PC-3 (cell line): ENCODE measurements at regions not wholly inside any gene's neighbourhood (a gene's known extent, or its start where the extent isn't known, plus 50 kb on each side); places are given as distances from the start of the nearest gene placed in this dataset.

Experiments used
- ATAC-seq: fragments of 200-7000 bp; cut with Tn5 transposase; 2 replicates; pipeline ENCODE4 v1.9.1; 2020; ENCODE audit warnings: mild to moderate bottlenecking, moderate library complexity
- BruUV-seq: library from RNA; stranded (reverse); fragments of 400-500 nt; replicated peaks from 2 replicates; lab custom pipeline; 2021; lab: Mats Ljungman, UMichigan
- CTCF ChIA-PET: fragments of 300-600 bp; sonication (Branson Sonifier 250); formaldehyde crosslinking; loops from one replicate; lab custom pipeline; 2022; ENCODE audit warnings: antibody characterized with exemption; lab: Charles Lee
- POLR2A ChIA-PET: fragments of 300-600 bp; sonication (Branson Sonifier 250); formaldehyde crosslinking; loops from one replicate; lab custom pipeline; 2022; ENCODE audit warnings: antibody characterized with exemption; ENCODE audit not compliant: unreplicated experiment; lab: Charles Lee
- DNase-seq: peaks from one replicate; pipeline ENCODE4 v3.0.0-alpha.2; 2015
- H2AFZ ChIP-seq: fragments of 300-600 bp; sonication (generic); 2 replicates; pipeline ENCODE4 v1.6.0; 2016; ENCODE audit warnings: antibody characterized with exemption, low read length
- H3F3A ChIP-seq: fragments of 300-600 bp; sonication (generic); one replicate; pipeline ENCODE4 v1.6.0; 2017; ENCODE audit warnings: antibody characterized with exemption, low read length, control low read depth, mild to moderate bottlenecking; ENCODE audit not compliant: unreplicated experiment
- H3K27ac ChIP-seq: fragments of 300-600 bp; sonication (generic); 2 replicates; pipeline ENCODE4 v1.5.1; 2016; ENCODE audit warnings: mild to moderate bottlenecking, low read length
- H3K27me3 ChIP-seq: fragments of 300-600 bp; sonication (generic); 2 replicates; pipeline ENCODE4 v1.6.1; 2016; ENCODE audit warnings: low read length, mixed read lengths
- H3K36me3 ChIP-seq: fragments of 300-600 bp; sonication (generic); 2 replicates; pipeline ENCODE4 v1.6.1; 2016; ENCODE audit warnings: low read depth, mixed run types, low read length, mixed read lengths
- H3K4me1 ChIP-seq: fragments of 300-600 bp; sonication (generic); 2 replicates; pipeline ENCODE4 v1.5.1; 2016; ENCODE audit warnings: low read length; ENCODE audit not compliant: insufficient read depth
- H3K4me2 ChIP-seq: fragments of 300-600 bp; sonication (generic); 2 replicates; pipeline ENCODE4 v1.6.0; 2016; ENCODE audit warnings: low read length
- H3K4me3 ChIP-seq: fragments of 300-600 bp; sonication (generic); 2 replicates; pipeline ENCODE4 v1.5.1; 2016; ENCODE audit warnings: mild to moderate bottlenecking, low read length, mixed read lengths
- H3K79me2 ChIP-seq: fragments of 300-600 bp; sonication (generic); 2 replicates; pipeline ENCODE4 v1.6.1; 2017; ENCODE audit warnings: low read length, mixed read lengths
- H3K9ac ChIP-seq: fragments of 300-600 bp; sonication (generic); 2 replicates; pipeline ENCODE4 v1.6.0; 2016; ENCODE audit warnings: mild to moderate bottlenecking, low read length
- H3K9me2 ChIP-seq: fragments of 300-600 bp; sonication (generic); replicated peaks from 2 replicates; pipeline ENCODE4 v1.6.1; 2016; ENCODE audit warnings: mixed run types, low read length, mixed read lengths
- H3K9me3 ChIP-seq: fragments of 300-600 bp; sonication (generic); 2 replicates; pipeline ENCODE4 v1.6.1; 2016; ENCODE audit warnings: low read length, mixed read lengths
- H4K20me1 ChIP-seq: fragments of 300-600 bp; sonication (generic); 2 replicates; pipeline ENCODE4 v1.6.1; 2016; ENCODE audit warnings: low read length, mixed read lengths
- EZH2 ChIP-seq: fragments of 300-600 bp; sonication (generic); IDR thresholded peaks from one replicate; pipeline ENCODE4 v1.6.1; 2017; ENCODE audit warnings: antibody characterized with exemption, mild to moderate bottlenecking, low read length; ENCODE audit not compliant: unreplicated experiment
- EZH2phosphoT487 ChIP-seq: fragments of 300-600 bp; sonication (generic); IDR thresholded peaks from 2 replicates; pipeline ENCODE4 v1.6.1; 2018; ENCODE audit warnings: mild to moderate bottlenecking, antibody characterized with exemption, low read length, borderline replicate concordance
- intact Hi-C: fragments of 100-400 bp; cut with micrococcal nuclease; formaldehyde crosslinking; loops from 2 replicates; pipeline ENCODE4 v1.9.0; 2023
- TF ChIP-seq, protein P1 (sequence below): fragments of 300-600 bp; sonication (generic); conservative IDR thresholded peaks from 2 replicates; pipeline ENCODE4 v1.5.1; 2017; ENCODE audit warnings: antibody characterized with exemption, low read depth, mild to moderate bottlenecking, low read length

DNA sequence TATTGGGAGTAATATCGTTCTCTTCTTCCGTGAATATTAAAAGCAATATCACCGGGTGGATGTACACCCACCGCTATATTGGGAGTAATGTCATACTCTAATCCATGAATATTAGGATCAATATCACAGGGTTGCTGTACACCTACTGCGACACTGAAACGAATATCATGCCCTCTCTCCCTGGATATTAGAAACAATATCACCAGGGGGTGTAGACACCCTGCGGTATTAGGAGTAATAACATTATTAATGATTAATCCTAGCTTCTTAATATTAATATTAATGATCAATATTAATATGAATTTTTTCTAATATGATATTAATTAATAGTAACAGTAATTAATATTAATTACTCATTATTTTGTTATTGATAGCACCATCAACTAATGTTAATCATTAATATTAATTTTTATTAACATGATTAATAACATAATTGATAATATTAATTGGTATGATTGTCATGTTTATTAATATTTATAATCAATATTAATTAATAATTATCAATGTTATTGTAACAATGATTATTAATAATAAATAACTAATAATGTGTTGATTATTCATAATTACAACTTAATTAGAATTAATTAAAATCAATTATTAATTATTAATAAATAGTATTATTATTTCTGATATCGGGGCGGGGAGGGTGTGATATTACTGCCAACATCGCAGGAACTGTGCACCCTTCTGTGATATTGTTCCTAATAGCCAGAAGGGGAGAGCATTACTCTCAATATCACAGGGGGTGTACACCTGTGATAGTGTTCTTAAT, 121.3 kb upstream of the C1GALT1 start:
- H3K27me3 ChIP-seq: no peaks in the 10 kb centered on the region
- POLR2A ChIA-PET: no interaction called here
- intact Hi-C loops: no loop called here

GRCh38 chr7:7077945-7078344, 104.4 kb upstream of the C1GALT1 start:
- no peak overlapping the region for H3K27ac ChIP-seq
- H3K79me2 ChIP-seq: no peaks in the 10 kb centered on the region
- H2AFZ ChIP-seq: no peak overlapping the region
- intact Hi-C loops: no loop called here
- no peak overlapping the region for H3K9ac ChIP-seq
- no peaks in the 10 kb centered on the region for H3K27me3 ChIP-seq
- no peaks in the 10 kb centered on the region for H4K20me1 ChIP-seq
- ChIA-PET CTCF (no interaction called here), POLR2A (no interaction called here)
- no peaks in the 10 kb centered on the region for H3K4me1 ChIP-seq
- no peaks in the 10 kb centered on the region for H3K9me2 ChIP-seq
- H3K4me3 ChIP-seq: no peak overlapping the region
- DNase-seq (no peak), ATAC-seq (no peak)
- H3K36me3 ChIP-seq: no peaks in the 10 kb centered on the region
- H3K9me3 ChIP-seq: no peaks in the 10 kb centered on the region
- TF ChIP-seq EZH2: no peak
- TF ChIP-seq EZH2phosphoT487: no peak
- TF ChIP-seq, protein P1, sequence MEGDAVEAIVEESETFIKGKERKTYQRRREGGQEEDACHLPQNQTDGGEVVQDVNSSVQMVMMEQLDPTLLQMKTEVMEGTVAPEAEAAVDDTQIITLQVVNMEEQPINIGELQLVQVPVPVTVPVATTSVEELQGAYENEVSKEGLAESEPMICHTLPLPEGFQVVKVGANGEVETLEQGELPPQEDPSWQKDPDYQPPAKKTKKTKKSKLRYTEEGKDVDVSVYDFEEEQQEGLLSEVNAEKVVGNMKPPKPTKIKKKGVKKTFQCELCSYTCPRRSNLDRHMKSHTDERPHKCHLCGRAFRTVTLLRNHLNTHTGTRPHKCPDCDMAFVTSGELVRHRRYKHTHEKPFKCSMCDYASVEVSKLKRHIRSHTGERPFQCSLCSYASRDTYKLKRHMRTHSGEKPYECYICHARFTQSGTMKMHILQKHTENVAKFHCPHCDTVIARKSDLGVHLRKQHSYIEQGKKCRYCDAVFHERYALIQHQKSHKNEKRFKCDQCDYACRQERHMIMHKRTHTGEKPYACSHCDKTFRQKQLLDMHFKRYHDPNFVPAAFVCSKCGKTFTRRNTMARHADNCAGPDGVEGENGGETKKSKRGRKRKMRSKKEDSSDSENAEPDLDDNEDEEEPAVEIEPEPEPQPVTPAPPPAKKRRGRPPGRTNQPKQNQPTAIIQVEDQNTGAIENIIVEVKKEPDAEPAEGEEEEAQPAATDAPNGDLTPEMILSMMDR: no peak
- no TSS peak for BruUV-seq
- H3K4me2 ChIP-seq: no peak overlapping the region
- no peaks in the 10 kb centered on the region for H3F3A ChIP-seq

More for the DNA sequence above, 121.3 kb upstream of the C1GALT1 start:
- Histone ChIP-seq H3K36me3 (no peaks in the 10 kb centered on the region), H3K9me2 (no peaks in the 10 kb centered on the region), H2AFZ (no peak overlapping the region), H3K9me3 (no peaks in the 10 kb centered on the region), H3K4me3 (no peak overlapping the region), H3K27ac (no peak overlapping the region), H3K4me2 (no peak overlapping the region), H3K9ac (no peak overlapping the region), H3K4me1 (no peaks in the 10 kb centered on the region), H3K79me2 (no peaks in the 10 kb centered on the region), H4K20me1 (no peaks in the 10 kb centered on the region), H3F3A (no peaks in the 10 kb centered on the region)
- ATAC-seq (no peak), DNase-seq (no peak)
- BruUV-seq: no TSS peak
- CTCF ChIA-PET: no interaction called here
- TF ChIP-seq EZH2: no peak
- TF ChIP-seq, protein P1: no peak
- TF ChIP-seq EZH2phosphoT487: no peak

GRCh38 chr7:7080802-7081201, 101.5 kb upstream of the C1GALT1 start:
- no TSS peak for BruUV-seq
- no peaks in the 10 kb centered on the region for H3K9me3 ChIP-seq
- H3K79me2 ChIP-seq: no peaks in the 10 kb centered on the region
- CTCF ChIA-PET: no interaction called here
- no peaks in the 10 kb centered on the region for H3K36me3 ChIP-seq
- H3K9me2 ChIP-seq: no peaks in the 10 kb centered on the region
- intact Hi-C loops: no loop called here
- no peaks in the 10 kb centered on the region for H3F3A ChIP-seq
- no peak overlapping the region for H2AFZ ChIP-seq
- H3K27ac ChIP-seq: no peak overlapping the region
- no peak for TF ChIP-seq EZH2
- TF ChIP-seq, protein P1: no peak
- no peak for TF ChIP-seq EZH2phosphoT487
- no peaks in the 10 kb centered on the region for H3K27me3 ChIP-seq
- no peaks in the 10 kb centered on the region for H3K4me1 ChIP-seq
- H4K20me1 ChIP-seq: no peaks in the 10 kb centered on the region
- no peak overlapping the region for H3K9ac ChIP-seq
- ATAC-seq: no peak
- no peak for DNase-seq
- POLR2A ChIA-PET: no interaction called here
- no peak overlapping the region for H3K4me2 ChIP-seq
- no peak overlapping the region for H3K4me3 ChIP-seq
